Keratinocyte (primary cell): ENCODE measurements at regions not wholly inside any gene's neighbourhood (a gene's known extent, or its start where the extent isn't known, plus 50 kb on each side); places are given as distances from the start of the nearest gene placed in this dataset.

ENCODE experiments used
- DNase-seq: peaks from one replicate; pipeline ENCODE4 v3.0.0-alpha.2; 2011; ENCODE audit warnings: low read depth, missing footprints, low spot score
- FAIRE-seq: peaks from 2 replicates; lab custom pipeline; 2011; peaks lifted over from hg19 to GRCh38; lab: Jason Lieb, UNC
- H2AFZ ChIP-seq: 2 replicates; pipeline ENCODE4 v1.6.0; 2012; ENCODE audit warnings: low read length, control low read depth, inconsistent platforms; ENCODE audit not compliant: control insufficient read depth
- H3K27ac ChIP-seq: 2 replicates; pipeline ENCODE4 v1.5.1; 2011; ENCODE audit warnings: low read length; ENCODE audit not compliant: control insufficient read depth, insufficient read depth
- H3K27me3 ChIP-seq: 3 replicates; pipeline ENCODE4 v1.6.0; 2011; ENCODE audit warnings: low read length; ENCODE audit not compliant: control insufficient read depth, insufficient read depth; ENCODE audit errors: extremely low read depth
- H3K36me3 ChIP-seq, 2 experiments: 2 replicates in 1 of 2; 3 replicates in 1 of 2; pipeline ENCODE4 v1.5.1; 2011; ENCODE audit warnings: low read length in 2 of 2, mild to moderate bottlenecking in 1 of 2; ENCODE audit not compliant: control insufficient read depth in 2 of 2, insufficient read depth in 2 of 2; ENCODE audit errors: extremely low read depth in 1 of 2
- H3K4me1 ChIP-seq: 3 replicates; pipeline ENCODE4 v1.5.1; 2011; ENCODE audit warnings: low read length; ENCODE audit not compliant: control insufficient read depth, insufficient read depth; ENCODE audit errors: extremely low read depth
- H3K4me2 ChIP-seq: 3 replicates; pipeline ENCODE4 v1.6.0; 2011; ENCODE audit warnings: low read depth, low read length; ENCODE audit not compliant: control insufficient read depth, insufficient read depth; ENCODE audit errors: extremely low read depth
- H3K4me3 ChIP-seq, 3 experiments: fragments of 200-600 bp in 1 of 3; sonication (generic) in 1 of 3; 2 replicates in 2 of 3; 3 replicates in 1 of 3; pipeline ENCODE4 v1.5.1; 2011 to 2016; ENCODE audit warnings: low read length in 3 of 3, mild to moderate bottlenecking in 3 of 3, control low read depth in 2 of 3, inconsistent platforms in 1 of 3, low read depth in 1 of 3, mixed read lengths in 1 of 3, mixed run types in 1 of 3, moderate library complexity in 1 of 3; ENCODE audit not compliant: control insufficient read depth in 2 of 3, insufficient read depth in 2 of 3; ENCODE audit errors: extremely low read depth in 1 of 3
- H3K79me2 ChIP-seq: 2 replicates; pipeline ENCODE4 v1.6.0; 2012; ENCODE audit warnings: low read length; ENCODE audit not compliant: control insufficient read depth, insufficient read depth
- H3K9ac ChIP-seq: 3 replicates; pipeline ENCODE4 v1.6.0; 2011; ENCODE audit warnings: low read length; ENCODE audit not compliant: control insufficient read depth, insufficient read depth; ENCODE audit errors: extremely low read depth
- H3K9me1 ChIP-seq: 3 replicates; pipeline ENCODE4 v1.6.0; 2011; ENCODE audit warnings: low read length; ENCODE audit not compliant: control insufficient read depth, insufficient read depth; ENCODE audit errors: extremely low read depth
- H3K9me3 ChIP-seq: 2 replicates; pipeline ENCODE4 v1.5.1; 2012; ENCODE audit warnings: low read depth, low read length; ENCODE audit not compliant: control insufficient read depth
- H4K20me1 ChIP-seq: 3 replicates; pipeline ENCODE4 v1.6.0; 2011; ENCODE audit warnings: low read length; ENCODE audit not compliant: control insufficient read depth, insufficient read depth; ENCODE audit errors: extremely low read depth
- CTCF ChIP-seq, 3 experiments: IDR thresholded peaks in 1 of 3; conservative IDR thresholded peaks in 1 of 3; optimal IDR thresholded peaks in 1 of 3; 2 replicates in 2 of 3; 3 replicates in 1 of 3; pipeline versions ENCODE3 to v1.5.1; 2011; ENCODE audit warnings: low read length in 3 of 3, mild to moderate bottlenecking in 3 of 3, moderate library complexity in 2 of 3, control low read depth in 1 of 3, inconsistent platforms in 1 of 3; ENCODE audit not compliant: insufficient read depth in 2 of 3; ENCODE audit errors: extremely low read depth in 1 of 3
- EZH2 ChIP-seq: IDR thresholded peaks from one replicate; pipeline ENCODE4 v1.6.1; 2012; ENCODE audit warnings: inconsistent platforms, mild to moderate bottlenecking, low read length, moderate library complexity
- dilution Hi-C: fragments of 300-500 bp; cut with MboI; formaldehyde crosslinking; loops from one replicate; pipeline ENCODE4 v1.7.0; 2020; ENCODE audit warnings: low sequenced_read_pairs; ENCODE audit not compliant: extremely low pct_ligation_motif_present

GRCh38 chr2:118761771-118762170, 85.7 kb downstream of the EN1 start:
- no peaks in the 10 kb centered on the region for H3K4me1 ChIP-seq
- no peaks in the 10 kb centered on the region for H3K9me1 ChIP-seq
- no peak overlapping the region for H2AFZ ChIP-seq
- H3K9me3 ChIP-seq, result no peaks in the 10 kb centered on the region
- FAIRE-seq (no peak), DNase-seq (no peak)
- no peak for TF ChIP-seq EZH2
- no peak for TF ChIP-seq CTCF (optimal IDR thresholded peaks at IDR 0.05 in 1 of 3, IDR thresholded peaks at IDR 0.05 in 1 of 3, conservative IDR thresholded peaks at IDR 0.05 in 1 of 3; ENCODE audit: extremely low read depth in 1 of 3, insufficient read depth in 2 of 3, low read length in 3 of 3)
- no peak overlapping the region for H3K4me3 ChIP-seq
- dilution Hi-C loops, result no loop called here
- peaks cover 6% of the 10 kb centered on the region for H3K27me3 ChIP-seq
- no peaks in the 10 kb centered on the region for H3K79me2 ChIP-seq
- no peaks in the 10 kb centered on the region for H4K20me1 ChIP-seq
- H3K9ac ChIP-seq, result no peak overlapping the region
- H3K36me3 ChIP-seq, result no peaks in the 10 kb centered on the region
- H3K27ac ChIP-seq, result no peak overlapping the region
- H3K4me2 ChIP-seq, result no peak overlapping the region

- Histone ChIP-seq H4K20me1 (no peaks in the 10 kb centered on the region), H3K27me3 (peaks cover 19% of the 10 kb centered on the region), H3K9me3 (no peaks in the 10 kb centered on the region), H3K27ac (no peak overlapping the region), H3K4me1 (peaks cover 1% of the 10 kb centered on the region), H3K9ac (no peak overlapping the region), H2AFZ (no peak overlapping the region), H3K79me2 (no peaks in the 10 kb centered on the region), H3K4me3 (no peak overlapping the region), H3K36me3 (no peaks in the 10 kb centered on the region), H3K9me1 (no peaks in the 10 kb centered on the region), H3K4me2 (no peak overlapping the region)
- DNase-seq (no peak), FAIRE-seq (no peak)
- dilution Hi-C loops, result no loop called here
- no peak for TF ChIP-seq CTCF (optimal IDR thresholded peaks at IDR 0.05 in 1 of 3, IDR thresholded peaks at IDR 0.05 in 1 of 3, conservative IDR thresholded peaks at IDR 0.05 in 1 of 3; ENCODE audit: extremely low read depth in 1 of 3, insufficient read depth in 2 of 3, low read length in 3 of 3)
- no peak for TF ChIP-seq EZH2
Measured at GRCh38 chr2:118755901-118756300, 91.5 kb downstream of the EN1 start.
